Activated CD8-positive, alpha-beta T cell treated with anti-CD3 and anti-CD28 coated beads for 36 hours (primary cell): ENCODE measurements at regions not wholly inside any gene's neighbourhood (a gene's known extent, or its start where the extent isn't known, plus 50 kb on each side); places are given as distances from the start of the nearest gene placed in this dataset.

Source experiments
- ATAC-seq: fragments of 200-7000 bp; cut with Tn5 transposase; one replicate; pipeline ENCODE4 v1.10.0; 2021; ENCODE audit warnings: mild to moderate bottlenecking, moderate library complexity
- CTCF ChIA-PET: fragments of 350-600 bp; sonication (Branson Sonifier 250); formaldehyde crosslinking; loops from one replicate; lab custom pipeline; 2021; ENCODE audit warnings: antibody characterized with exemption; lab: Charles Lee
- POLR2A ChIA-PET: fragments of 350-600 bp; sonication (Branson Sonifier 250); formaldehyde crosslinking; loops from one replicate; lab custom pipeline; 2021; ENCODE audit warnings: antibody characterized with exemption; lab: Charles Lee
- DNase-seq: peaks from one replicate; pipeline ENCODE4 v3.0.0-alpha.2; 2020
- H3K27ac Mint-ChIP-seq: one replicate; pipeline ENCODE4 v1.8.0; 2021; ENCODE audit warnings: mild to moderate bottlenecking, mixed read lengths
- H3K27me3 Mint-ChIP-seq: one replicate; pipeline ENCODE4 v1.8.0; 2021; ENCODE audit warnings: mixed read lengths
- H3K36me3 Mint-ChIP-seq: one replicate; pipeline ENCODE4 v1.8.0; 2021; ENCODE audit warnings: low read depth, mixed read lengths
- H3K4me1 Mint-ChIP-seq: one replicate; pipeline ENCODE4 v1.8.0; 2021; ENCODE audit warnings: low read depth, mixed read lengths
- H3K4me3 Mint-ChIP-seq: one replicate; pipeline ENCODE4 v1.8.0; 2021; ENCODE audit warnings: mild to moderate bottlenecking, moderate library complexity, mixed read lengths
- H3K9me3 Mint-ChIP-seq: one replicate; pipeline ENCODE4 v1.8.0; 2021; ENCODE audit warnings: mixed read lengths
- intact Hi-C: fragments of 100-400 bp; cut with micrococcal nuclease; formaldehyde crosslinking; loops from one replicate; pipeline ENCODE4 v1.10.0; 2022
- TF ChIP-seq, protein P1 (sequence below): fragments of 200-600 bp; IDR thresholded peaks from one replicate; pipeline ENCODE4 v1.8.0; 2022; ENCODE audit warnings: antibody characterized with exemption, mild to moderate bottlenecking

GRCh38 chr1:79988401-79988800 is 981.9 kb upstream of the ADGRL4 start:
- POLR2A ChIA-PET, result no interaction called here

GRCh38 chr1:79982211-79982610 is 975.7 kb upstream of the ADGRL4 start:
- ChIA-PET CTCF (no interaction called here), POLR2A (no interaction called here)
- Mint-ChIP-seq H3K4me3 (no peak overlapping the region), H3K36me3 (no peaks in the 10 kb centered on the region), H3K27me3 (no peaks in the 10 kb centered on the region), H3K9me3 (peaks cover 6% of the 10 kb centered on the region), H3K27ac (no peak overlapping the region), H3K4me1 (no peaks in the 10 kb centered on the region)
- DNase-seq (no peak), ATAC-seq (no peak)
- TF ChIP-seq, protein P1, sequence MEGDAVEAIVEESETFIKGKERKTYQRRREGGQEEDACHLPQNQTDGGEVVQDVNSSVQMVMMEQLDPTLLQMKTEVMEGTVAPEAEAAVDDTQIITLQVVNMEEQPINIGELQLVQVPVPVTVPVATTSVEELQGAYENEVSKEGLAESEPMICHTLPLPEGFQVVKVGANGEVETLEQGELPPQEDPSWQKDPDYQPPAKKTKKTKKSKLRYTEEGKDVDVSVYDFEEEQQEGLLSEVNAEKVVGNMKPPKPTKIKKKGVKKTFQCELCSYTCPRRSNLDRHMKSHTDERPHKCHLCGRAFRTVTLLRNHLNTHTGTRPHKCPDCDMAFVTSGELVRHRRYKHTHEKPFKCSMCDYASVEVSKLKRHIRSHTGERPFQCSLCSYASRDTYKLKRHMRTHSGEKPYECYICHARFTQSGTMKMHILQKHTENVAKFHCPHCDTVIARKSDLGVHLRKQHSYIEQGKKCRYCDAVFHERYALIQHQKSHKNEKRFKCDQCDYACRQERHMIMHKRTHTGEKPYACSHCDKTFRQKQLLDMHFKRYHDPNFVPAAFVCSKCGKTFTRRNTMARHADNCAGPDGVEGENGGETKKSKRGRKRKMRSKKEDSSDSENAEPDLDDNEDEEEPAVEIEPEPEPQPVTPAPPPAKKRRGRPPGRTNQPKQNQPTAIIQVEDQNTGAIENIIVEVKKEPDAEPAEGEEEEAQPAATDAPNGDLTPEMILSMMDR, result no peak
- intact Hi-C loops, result no loop called here

More at GRCh38 chr1:79988401-79988800, 981.9 kb upstream of the ADGRL4 start:
- Mint-ChIP-seq H3K27me3 (no peaks in the 10 kb centered on the region), H3K9me3 (peaks cover 6% of the 10 kb centered on the region), H3K4me1 (no peaks in the 10 kb centered on the region), H3K27ac (no peak overlapping the region), H3K4me3 (no peak overlapping the region), H3K36me3 (no peaks in the 10 kb centered on the region)
- ATAC-seq (no peak), DNase-seq (no peak)
- TF ChIP-seq, protein P1, result no peak
- CTCF ChIA-PET, result no interaction called here
- intact Hi-C loops, result no loop called here

DNA sequence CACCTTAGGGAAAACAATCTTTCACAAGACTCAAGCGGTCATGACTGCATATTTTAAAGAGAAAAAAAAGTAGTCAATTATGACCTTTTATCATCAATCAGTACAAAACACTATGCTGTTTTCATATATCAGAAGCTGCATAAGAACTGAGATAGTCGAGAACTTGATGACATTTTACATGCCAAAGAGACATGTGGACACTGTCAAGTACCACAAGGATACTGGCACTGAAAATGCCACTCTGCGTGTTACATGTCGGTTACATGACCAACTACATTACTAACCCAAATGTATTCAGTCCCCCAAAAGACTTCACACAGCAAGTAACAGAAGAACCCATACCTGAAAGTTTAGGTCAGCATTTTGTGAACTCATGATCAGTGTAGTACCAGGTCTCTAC is 975.0 kb upstream of the ADGRL4 start:
- Mint-ChIP-seq H3K9me3 (peaks cover 8% of the 10 kb centered on the region), H3K27ac (no peak overlapping the region), H3K4me3 (no peak overlapping the region), H3K36me3 (no peaks in the 10 kb centered on the region), H3K4me1 (no peaks in the 10 kb centered on the region), H3K27me3 (no peaks in the 10 kb centered on the region)
- TF ChIP-seq, protein P1, result no peak
- DNase-seq, result no peak
- no peak for ATAC-seq
- intact Hi-C loops, result no loop called here
- ChIA-PET POLR2A (no interaction called here), CTCF (no interaction called here)

GRCh38 chr1:79979346-79979745 is 972.8 kb upstream of the ADGRL4 start:
- ATAC-seq (no peak), DNase-seq (no peak)
- Mint-ChIP-seq H3K36me3 (no peaks in the 10 kb centered on the region), H3K27me3 (no peaks in the 10 kb centered on the region), H3K27ac (no peak overlapping the region), H3K4me3 (no peak overlapping the region), H3K4me1 (no peaks in the 10 kb centered on the region), H3K9me3 (peaks cover 4% of the 10 kb centered on the region)
- TF ChIP-seq, protein P1, result no peak
- intact Hi-C loops, result no loop called here
- CTCF ChIA-PET, result no interaction called here
- POLR2A ChIA-PET, result no interaction called here

DNA sequence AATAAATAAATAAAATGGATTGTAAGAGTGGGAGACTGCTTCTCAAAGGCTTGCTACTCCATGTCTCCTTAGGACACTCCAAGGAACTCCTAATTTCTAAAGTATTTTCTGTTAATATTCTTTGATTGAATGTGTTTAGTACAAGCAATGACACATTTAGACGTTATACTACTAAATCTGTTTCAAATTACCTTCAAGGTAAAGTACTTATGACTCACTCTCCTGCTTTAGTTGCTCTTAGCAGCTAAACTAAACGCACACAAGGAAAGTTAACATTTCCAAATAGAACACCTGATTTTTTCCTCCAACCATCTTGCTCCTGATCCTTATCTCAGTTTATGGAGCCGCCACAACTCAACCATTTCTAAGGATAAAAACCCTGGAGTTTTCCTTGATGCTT is 969.8 kb upstream of the ADGRL4 start:
- DNase-seq (no peak), ATAC-seq (no peak)
- H3K27me3 Mint-ChIP-seq, result no peaks in the 10 kb centered on the region
- no peak overlapping the region for H3K4me3 Mint-ChIP-seq
- H3K36me3 Mint-ChIP-seq, result no peaks in the 10 kb centered on the region
- H3K27ac Mint-ChIP-seq, result no peak overlapping the region
- peaks cover 8% of the 10 kb centered on the region for H3K9me3 Mint-ChIP-seq
- H3K4me1 Mint-ChIP-seq, result no peaks in the 10 kb centered on the region
- TF ChIP-seq, protein P1, result no peak
- ChIA-PET CTCF (no interaction called here), POLR2A (no interaction called here)
- intact Hi-C loops, result no loop called here
